GM10248 (cell line): ENCODE measurements at regions not wholly inside any gene's neighbourhood (a gene's known extent, or its start where the extent isn't known, plus 50 kb on each side); places are given as distances from the start of the nearest gene placed in this dataset.
"Not testable (repeated sequence)": the region's sequence is repeated elsewhere in the genome, so short reads cannot be mapped to it uniquely, and the experiment has no call there.

Experiments
- CTCF ChIA-PET: fragments of 300-600 bp; sonication (Branson Sonifier 250); formaldehyde crosslinking; extraction: SDS; loops from one replicate; lab custom pipeline; 2021; ENCODE audit warnings: antibody characterized with exemption; lab: Yijun Ruan, JAX
- POLR2A ChIA-PET: fragments of 350-650 bp; sonication (Branson Sonifier 250); formaldehyde crosslinking; extraction: SDS; loops from one replicate; lab custom pipeline; 2020; ENCODE audit warnings: antibody characterized with exemption; lab: Yijun Ruan, JAX
- DNase-seq: peaks from one replicate; pipeline ENCODE4 v3.0.0; 2012; ENCODE audit errors: extremely low spot score
- TF ChIP-seq, protein P1 (sequence below): IDR thresholded peaks from 2 replicates; pipeline ENCODE4 v1.5.1; 2012; ENCODE audit warnings: mild to moderate bottlenecking, low read depth; ENCODE audit errors: extremely low read depth, missing control alignments, control extremely low read depth

DNA sequence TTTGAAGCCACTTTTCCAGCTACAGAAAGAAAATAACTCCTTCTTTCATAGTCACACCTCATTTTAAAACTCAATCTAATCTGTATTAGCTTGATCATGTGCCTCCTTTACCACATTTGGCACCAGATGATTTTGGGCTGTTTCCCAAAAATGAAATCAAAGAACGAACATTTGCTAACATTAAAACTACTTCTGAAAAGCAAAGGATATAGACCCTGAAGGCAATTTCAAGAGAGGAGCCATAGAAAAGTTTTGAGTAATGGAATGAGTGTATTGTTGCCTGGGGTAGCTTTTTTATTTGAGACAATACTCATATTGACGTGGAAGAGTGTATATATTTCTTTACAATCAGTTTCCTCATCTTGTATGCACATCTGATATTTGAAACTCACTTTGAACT, 152.8 kb upstream of the TBL1XR1 start:
- no peak for DNase-seq
- ChIA-PET CTCF (interaction anchor here (2.9 kb wide), 1 partner anchor 10 kb away, joined by 8 read pairs; no protein-coding TSS in a partner anchor), POLR2A (no interaction called here)
- TF ChIP-seq, protein P1, sequence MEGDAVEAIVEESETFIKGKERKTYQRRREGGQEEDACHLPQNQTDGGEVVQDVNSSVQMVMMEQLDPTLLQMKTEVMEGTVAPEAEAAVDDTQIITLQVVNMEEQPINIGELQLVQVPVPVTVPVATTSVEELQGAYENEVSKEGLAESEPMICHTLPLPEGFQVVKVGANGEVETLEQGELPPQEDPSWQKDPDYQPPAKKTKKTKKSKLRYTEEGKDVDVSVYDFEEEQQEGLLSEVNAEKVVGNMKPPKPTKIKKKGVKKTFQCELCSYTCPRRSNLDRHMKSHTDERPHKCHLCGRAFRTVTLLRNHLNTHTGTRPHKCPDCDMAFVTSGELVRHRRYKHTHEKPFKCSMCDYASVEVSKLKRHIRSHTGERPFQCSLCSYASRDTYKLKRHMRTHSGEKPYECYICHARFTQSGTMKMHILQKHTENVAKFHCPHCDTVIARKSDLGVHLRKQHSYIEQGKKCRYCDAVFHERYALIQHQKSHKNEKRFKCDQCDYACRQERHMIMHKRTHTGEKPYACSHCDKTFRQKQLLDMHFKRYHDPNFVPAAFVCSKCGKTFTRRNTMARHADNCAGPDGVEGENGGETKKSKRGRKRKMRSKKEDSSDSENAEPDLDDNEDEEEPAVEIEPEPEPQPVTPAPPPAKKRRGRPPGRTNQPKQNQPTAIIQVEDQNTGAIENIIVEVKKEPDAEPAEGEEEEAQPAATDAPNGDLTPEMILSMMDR, result no peak

DNA sequence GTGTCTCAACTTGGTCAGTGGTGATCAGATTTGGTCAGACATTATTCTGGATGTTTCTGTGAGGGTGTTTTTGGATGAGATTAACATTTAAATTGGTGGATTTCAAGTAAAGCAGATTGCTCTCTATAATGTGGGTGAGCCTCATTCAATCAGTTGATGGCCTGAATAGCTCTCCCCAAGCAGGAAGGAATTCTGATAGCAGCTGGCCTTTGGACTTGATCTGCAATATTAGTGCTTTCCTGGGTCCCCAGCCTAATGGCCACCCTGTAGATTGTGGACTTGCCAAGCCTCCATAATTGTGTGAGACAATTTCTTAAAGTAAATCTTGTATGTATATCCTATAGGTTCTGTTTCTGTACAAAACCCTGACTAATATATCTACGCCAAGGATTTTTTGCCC, 153.9 kb upstream of the TBL1XR1 start:
- CTCF ChIA-PET, result interaction anchor here (0.9 to 2.9 kb wide), 3 partner anchors 9 to 98 kb away, joined by 3 to 8 read pairs (median 3); no protein-coding TSS in a partner anchor
- TF ChIP-seq, protein P1, result no peak
- no peak for DNase-seq
- POLR2A ChIA-PET, result no interaction called here

DNA sequence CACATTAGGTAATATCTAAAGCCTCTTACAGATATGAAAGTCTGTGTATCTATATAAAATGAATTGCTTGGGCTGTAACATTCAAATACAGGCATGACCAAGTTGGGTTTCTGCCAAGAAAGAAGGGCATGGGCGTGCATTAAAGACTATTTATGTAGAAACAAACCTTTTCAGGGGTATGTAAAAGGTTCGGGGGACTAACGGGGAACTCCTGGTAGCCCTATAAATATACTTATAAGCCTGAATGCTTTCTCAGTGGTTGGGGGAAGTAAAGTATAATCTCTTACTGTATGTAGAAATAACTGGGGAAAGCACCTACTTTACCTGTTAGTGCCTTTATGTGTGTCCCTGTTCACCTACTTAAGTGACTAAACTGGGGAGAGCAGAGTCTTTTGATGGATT, 154.5 kb upstream of the TBL1XR1 start:
- POLR2A ChIA-PET, result no interaction called here
- TF ChIP-seq, protein P1, result no peak
- CTCF ChIA-PET, result interaction anchor here (1.1 to 2.9 kb wide), 2 partner anchors 9 to 11 kb away, joined by 3 to 8 read pairs; no protein-coding TSS in a partner anchor
- peak; percentile 73 for DNase-seq

DNA sequence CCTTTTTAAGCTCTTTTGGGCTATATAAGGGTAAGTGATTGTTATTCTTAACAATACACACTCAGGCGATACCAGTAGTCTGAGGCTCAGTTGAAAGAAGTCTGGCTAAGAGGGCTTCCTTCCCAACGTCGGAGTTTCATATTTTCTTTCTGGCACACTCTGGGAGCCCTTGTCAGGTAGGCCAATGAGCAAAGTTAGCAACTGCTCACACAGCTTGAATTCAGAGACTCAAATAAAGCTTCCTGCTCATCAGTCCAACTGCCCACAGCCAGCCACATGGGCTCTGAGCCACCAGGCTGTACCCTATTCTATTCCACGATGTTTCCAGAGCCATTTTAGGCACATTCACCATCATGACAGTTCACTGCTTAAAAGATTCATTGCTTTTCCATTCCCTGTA, 155.1 kb upstream of the TBL1XR1 start:
- CTCF ChIA-PET, result interaction anchor here (1.1 to 2.9 kb wide), 4 partner anchors 10 to 21 kb away, joined by 3 to 8 read pairs (median 4); no protein-coding TSS in a partner anchor
- TF ChIP-seq, protein P1, result no peak
- POLR2A ChIA-PET, result no interaction called here
- DNase-seq, result no peak

DNA sequence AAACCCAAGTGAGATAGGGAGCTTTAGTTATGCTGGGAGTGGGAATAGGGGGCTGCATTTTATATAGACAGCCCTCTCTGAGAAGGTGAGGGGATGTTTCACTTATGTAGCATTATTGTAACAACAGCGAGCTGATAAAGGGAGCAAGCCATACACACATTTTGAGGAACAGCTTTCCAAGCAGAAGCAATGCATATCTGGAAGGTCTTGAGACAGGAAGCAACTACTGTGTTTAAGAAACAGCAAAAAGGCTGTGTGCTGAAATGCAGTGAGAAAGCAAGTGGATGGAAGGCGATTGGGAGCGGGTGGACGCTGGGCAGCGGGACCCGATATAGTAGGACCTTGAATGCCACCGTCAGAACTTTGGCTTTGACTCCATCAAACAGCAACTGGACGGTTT, 155.9 kb upstream of the TBL1XR1 start:
- ChIA-PET POLR2A (no interaction called here), CTCF (interaction anchor here (1.4 to 2.9 kb wide), 3 partner anchors 12 to 22 kb away, joined by 4 to 8 read pairs (median 5); no protein-coding TSS in a partner anchor)
- no peak for DNase-seq
- TF ChIP-seq, protein P1, result no peak

DNA sequence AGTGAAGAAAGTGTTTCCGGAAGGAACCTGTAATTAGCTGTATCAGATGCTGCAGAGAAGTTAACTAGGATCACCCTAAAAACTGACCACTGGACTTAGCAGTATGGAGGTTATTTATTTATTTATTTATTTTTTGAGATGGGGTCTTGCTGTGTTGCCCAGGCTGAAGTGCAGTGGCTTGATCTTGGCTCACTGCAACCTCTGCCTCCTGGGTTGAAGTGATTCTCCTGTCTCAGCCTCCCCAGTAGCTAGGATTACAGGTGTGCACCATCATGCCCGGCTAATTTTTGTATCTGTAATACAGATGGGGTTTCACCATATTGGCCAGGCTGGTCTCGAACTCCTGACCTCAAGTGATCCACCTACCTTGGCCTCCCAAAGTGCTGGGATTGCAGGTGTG, 156.6 kb upstream of the TBL1XR1 start:
- CTCF ChIA-PET, result interaction anchor here (2.4 kb wide), 1 partner anchor 23 kb away, joined by 5 read pairs; no protein-coding TSS in a partner anchor
- POLR2A ChIA-PET, DNase-seq: not testable (repeated sequence)

DNA sequence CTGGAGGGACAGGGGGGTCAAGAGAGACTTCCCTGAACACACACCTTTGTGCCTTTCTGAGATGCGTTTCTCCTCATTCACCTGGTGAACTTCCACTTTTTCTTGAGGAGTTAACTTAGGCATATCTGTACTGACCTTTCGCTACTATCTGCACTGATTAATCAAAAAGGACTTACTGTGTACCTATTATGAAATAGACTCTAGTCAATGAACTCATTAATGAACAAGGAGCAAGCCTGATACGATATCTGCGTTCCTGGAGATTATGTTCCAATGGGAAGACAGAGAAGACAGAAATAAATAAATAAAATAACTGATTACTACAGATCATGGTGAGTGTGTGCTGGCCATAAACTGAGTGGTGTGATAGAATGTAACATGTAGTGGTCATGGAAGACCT, 157.2 kb upstream of the TBL1XR1 start:
- CTCF ChIA-PET, result interaction anchor here (2.4 kb wide), 1 partner anchor 23 kb away, joined by 5 read pairs; no protein-coding TSS in a partner anchor
- POLR2A ChIA-PET, result no interaction called here
- DNase-seq, result no peak
- TF ChIP-seq, protein P1, result no peak
